GM18873 (cell line): ENCODE measurements at regions not wholly inside any gene's neighbourhood (a gene's known extent, or its start where the extent isn't known, plus 50 kb on each side); places are given as distances from the start of the nearest gene placed in this dataset.
"Not testable (repeated sequence)": the region's sequence is repeated elsewhere in the genome, so short reads cannot be mapped to it uniquely, and the experiment has no call there.

Source experiments
- ATAC-seq: cut with Tn5 transposase; IDR thresholded peaks from one replicate; pipeline ENCODE4 v1.9.1; 2021; ENCODE audit warnings: mild to moderate bottlenecking, moderate library complexity, moderate number of reproducible peaks; ENCODE audit not compliant: unreplicated experiment, low FRiP score

DNA sequence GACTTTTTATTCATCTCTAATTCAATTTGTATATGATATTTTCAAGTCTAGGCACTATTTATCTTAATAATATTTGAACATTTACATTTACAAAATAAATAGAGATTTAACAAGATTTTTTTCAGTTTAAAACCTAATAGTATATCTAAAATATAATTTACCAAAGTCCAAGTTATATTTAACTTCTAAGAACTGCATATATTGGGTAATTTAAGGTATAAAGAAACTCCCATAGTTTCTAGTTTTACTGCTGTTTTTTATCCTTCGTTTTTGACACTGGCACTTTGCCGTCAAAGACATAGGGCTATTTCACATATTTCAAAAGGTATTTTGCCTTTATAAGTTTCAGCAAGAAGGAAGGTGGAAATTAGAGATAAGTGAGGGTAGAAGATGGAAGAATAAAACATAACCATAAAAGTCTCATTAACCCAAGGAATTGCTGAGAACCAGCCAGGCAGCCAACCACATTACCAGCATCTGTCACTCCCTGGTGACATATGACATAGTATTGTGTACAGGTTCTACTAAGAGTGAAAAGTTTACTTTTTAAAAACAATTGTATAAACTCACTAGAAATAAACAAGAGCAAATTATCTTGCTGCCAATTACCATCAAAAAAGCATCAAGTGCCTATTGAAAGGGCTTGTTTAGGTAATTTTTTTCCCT lies 251.5 kb downstream of the NSUN3 start:
- ATAC-seq = no peak

DNA sequence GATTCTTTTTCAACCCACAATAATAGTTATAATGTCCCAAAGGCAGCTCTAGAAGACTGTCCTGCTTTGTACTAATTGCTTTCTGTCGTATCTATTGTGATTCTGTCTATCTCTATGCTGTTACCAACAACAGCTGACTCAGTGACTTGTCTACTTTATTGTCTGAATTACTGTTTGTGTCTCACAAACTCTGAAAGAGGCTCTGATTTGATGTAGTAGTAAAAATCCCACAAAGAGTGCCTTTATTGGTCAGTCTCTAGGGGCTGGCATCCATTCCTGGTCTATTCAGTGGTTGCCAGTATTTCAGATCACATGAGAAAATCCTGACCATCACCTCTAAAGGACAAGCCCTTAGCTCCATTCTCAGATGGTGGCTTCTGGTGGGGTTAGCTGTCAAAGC lies 254.2 kb downstream of the NSUN3 start:
- no peak for ATAC-seq

DNA sequence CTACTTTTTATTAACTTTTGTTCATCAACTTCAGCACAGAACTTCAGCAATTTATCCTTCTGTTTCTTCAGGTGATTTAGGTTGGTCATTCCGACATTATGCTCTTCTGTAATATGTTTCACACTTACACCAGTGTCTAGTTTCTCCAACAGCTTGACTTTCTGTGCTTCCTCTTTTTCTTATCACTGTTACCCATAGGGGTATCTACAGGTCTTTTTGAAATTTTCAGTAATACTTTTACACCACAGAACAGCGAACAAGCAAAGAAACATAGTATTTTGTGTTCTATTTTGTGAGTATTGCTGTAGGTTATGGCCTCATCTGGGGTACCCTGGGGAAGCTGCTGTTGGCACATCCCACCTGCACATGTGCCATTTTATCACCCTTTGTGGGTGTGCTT lies 260.7 kb downstream of the NSUN3 start:
- ATAC-seq = no peak

DNA sequence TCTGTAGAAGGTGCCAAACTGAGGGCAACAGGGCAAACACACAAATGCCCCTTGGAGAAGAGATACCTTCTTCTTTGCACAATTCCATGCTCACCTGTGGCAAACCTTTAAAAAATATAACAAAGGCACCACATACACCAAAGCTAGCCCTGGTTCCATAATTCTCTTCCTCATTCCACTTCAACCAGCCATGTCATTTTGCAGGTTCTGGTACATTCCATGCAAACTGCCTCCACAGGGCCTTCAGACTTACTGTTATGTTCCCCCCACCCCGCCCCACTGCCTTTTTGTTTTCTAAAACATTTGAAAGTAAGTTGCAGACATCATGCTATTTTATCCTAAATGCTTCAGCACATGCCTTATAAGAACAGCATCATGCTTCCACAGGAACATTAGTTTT lies 269.0 kb downstream of the NSUN3 start:
- ATAC-seq = no peak

DNA sequence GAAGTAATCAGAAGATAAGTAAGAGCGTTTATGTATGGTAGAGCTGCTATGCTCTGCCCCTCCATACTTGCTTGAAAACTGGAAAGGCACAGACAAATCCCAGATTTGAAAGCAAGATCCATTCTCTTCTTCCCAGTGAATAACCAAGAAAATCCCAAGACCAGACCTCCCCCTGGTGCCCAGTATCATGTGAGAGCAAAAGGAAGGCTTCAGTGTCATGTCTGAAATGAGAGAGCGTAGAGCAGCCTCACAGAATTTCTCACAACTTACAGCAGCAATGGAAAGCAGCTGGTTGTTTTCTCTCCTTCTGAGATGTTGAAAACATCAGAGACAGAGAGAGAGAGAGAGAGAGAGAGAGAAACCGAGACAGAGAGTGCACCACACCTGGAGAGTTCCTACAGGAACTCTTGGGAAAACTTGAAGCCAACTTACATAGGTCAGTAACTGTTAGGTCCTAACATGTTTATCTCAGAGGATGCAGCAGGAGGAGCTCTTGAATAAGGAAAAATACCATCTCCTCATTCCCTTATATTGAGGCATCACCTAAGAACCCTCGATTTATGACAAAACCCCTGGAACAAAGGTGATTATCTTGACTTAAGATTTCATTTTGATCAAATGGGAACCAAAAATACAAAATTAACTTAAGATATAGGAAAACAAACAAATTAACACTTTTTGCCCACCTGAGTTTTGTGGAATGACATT lies 273.3 kb downstream of the NSUN3 start:
- ATAC-seq = no peak

DNA sequence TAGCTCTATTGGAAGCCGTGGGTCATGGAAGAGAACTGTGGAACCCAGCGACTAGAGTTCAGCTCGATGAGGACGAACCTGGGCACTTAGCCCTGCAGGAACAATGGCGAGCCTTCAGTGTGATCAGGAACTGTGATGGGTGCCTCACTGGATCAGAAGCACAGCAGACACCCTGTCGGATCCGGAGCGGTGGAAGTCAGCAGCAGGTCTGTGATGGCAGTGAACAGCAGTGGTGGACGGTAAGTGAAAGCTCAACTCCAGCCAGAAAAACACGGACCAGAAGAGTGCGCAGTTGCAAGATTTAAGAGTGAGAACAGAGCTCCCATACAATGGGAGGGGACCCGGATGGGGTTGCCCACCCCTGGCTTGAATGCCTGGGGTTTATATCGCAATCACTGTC lies 282.2 kb downstream of the NSUN3 start:
- ATAC-seq = no peak

DNA sequence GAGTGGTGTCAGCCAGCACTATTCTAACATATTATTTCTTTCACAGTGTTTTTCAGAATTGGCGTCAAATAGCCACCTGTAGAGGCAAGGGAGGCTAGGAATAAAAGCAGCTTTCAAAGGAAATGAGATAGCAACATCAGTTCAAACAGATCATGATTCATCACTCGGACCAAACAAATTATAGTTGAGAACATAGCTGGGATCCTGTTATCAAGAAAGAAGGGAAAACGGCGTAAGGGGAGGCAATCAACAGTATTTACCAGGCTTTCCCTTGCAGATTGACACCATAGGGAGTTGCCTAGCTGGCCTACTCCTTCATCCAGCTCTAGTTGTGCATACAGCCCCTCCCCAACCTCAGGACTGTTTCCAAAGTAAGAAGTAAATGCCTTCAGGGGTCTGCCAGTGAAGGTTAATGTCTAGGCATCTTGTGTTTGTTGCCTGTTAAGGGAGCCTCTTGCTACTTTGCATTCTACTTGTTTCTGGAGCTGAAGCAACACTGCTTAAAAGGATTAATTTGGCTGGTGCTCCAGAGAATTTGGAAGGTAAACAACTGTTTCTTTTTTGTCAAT lies 286.5 kb downstream of the NSUN3 start:
- no peak for ATAC-seq

DNA sequence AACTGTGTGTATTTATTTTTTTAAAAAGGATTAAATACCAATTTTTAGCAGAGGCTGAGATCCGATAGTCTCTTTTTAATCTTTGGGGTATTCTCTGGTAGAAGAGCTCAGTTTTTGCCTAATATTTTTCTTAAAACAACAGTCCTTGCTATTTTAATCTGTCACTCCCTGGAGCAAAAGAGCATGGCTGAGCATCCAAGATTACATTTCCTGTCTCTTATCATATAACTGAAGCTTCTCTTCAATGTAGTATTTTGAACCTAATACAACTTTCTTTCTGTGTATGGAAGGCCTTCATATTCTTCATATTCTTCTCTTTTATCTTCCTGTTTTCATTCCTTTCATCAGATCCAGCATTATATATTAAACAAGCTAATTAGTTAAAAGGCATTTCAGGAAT lies 293.7 kb downstream of the NSUN3 start:
- no peak for ATAC-seq

DNA sequence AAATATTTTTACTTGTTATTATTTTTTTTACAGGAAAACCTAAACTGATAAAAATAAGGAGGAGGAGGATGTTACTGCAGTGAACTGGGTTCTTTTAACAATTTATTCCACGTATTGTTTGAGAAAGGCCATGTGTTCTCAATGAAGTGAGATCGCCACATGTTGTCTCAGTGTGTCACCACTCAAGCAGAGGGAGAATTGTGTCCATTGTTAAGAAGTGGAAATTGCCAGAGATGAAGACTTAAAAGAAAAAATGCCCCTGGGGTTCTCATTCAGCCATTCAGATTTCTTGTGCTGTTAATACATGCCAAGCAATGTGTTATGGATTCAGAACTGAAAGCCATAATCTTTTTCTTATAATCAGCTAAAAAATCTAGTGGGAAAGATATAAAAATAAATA lies 297.1 kb downstream of the NSUN3 start:
- ATAC-seq = no peak

DNA sequence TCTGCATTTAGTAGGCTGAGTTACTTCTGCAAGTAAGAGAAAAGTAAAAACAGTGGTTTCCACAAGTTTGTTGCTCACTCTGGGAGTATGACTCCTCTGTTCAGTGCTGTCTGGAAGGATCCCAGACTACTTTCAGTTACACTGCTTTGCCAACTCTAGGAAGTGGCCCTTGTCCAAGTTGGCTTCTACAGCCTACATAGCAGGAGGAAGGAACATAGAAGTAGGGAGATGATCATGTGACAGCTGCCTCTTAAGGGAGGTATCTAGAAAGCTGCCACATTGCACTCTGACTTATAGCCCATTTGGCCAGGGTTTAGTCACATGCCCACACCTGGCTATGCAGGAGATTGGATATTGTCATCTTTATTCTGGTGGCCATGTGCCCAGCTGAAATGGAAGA lies 298.1 kb downstream of the NSUN3 start:
- ATAC-seq = no peak

DNA sequence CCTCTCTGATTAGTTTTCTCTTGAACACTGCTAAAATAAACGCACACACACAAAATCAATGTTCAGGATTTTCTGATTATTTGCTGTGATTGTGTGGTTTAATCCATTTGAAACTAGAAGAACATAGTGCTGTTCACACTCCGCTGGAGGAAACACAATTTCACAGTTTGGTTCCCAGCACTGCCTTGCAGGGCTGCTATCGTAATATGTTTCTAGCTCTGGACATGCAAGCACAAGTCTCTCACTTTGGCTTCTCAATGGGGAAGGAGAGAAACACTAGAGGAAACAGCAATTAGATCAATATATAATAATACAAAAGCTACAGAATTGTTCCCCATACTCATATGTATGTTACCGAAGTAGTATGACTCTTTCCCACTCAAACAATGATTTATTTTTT lies 299.5 kb downstream of the NSUN3 start:
- ATAC-seq = no peak

DNA sequence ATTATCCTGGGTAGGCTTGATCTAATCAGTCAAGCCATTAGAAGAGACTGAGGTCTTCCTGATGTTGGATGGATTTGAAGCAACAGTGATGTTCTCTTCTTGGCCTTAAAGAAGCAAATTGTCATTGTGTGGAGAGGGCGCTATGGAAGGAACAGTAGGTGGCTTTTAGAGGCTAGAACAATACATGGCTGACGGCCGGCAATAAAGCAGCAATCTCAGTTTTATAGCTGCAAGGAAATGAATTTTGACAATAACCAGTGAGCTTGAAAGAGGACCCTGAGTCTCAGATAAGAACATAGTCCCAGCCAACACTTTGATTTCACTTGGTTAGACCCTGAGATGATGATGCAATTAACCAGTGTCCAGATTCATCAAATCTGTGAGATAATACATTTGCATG lies 302.1 kb downstream of the NSUN3 start:
- ATAC-seq = no peak

DNA sequence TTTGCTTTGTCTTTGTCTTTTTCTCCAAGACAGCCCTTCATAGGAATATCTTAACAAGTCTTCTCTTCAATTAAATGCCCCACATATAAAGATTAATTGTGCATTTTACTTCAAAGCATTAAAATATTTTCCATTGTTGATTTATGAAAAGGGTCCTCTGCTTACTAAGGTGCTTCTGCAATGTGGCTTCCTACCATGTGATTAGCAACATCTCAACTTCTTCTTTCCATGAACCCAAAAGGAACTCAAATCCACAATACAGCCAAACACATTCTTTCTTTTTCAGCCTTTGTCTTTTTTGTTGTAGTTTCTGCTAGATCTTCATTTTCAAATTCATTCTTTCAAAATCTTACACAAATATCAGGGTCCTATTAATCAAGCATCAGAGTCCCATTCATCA lies 309.2 kb downstream of the NSUN3 start:
- ATAC-seq = no peak

DNA sequence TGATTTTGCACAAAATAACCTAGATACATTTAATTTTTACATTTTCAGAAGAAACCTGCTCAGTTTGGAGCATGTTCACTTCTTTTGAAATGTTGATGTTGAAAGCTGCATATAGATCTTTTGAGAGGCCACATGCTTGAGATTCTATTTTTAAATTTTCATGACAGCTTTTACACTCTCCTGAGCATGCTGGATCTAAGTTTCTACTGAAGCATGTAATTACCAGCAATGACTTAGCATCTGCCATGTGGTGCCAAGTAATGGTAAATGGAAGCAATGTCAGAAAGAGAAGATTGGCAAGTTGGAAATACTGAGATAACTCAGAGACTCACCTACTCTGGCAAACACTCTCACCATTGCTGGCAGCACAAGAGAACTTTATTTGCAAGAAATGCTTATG lies 310.6 kb downstream of the NSUN3 start:
- no peak for ATAC-seq

DNA sequence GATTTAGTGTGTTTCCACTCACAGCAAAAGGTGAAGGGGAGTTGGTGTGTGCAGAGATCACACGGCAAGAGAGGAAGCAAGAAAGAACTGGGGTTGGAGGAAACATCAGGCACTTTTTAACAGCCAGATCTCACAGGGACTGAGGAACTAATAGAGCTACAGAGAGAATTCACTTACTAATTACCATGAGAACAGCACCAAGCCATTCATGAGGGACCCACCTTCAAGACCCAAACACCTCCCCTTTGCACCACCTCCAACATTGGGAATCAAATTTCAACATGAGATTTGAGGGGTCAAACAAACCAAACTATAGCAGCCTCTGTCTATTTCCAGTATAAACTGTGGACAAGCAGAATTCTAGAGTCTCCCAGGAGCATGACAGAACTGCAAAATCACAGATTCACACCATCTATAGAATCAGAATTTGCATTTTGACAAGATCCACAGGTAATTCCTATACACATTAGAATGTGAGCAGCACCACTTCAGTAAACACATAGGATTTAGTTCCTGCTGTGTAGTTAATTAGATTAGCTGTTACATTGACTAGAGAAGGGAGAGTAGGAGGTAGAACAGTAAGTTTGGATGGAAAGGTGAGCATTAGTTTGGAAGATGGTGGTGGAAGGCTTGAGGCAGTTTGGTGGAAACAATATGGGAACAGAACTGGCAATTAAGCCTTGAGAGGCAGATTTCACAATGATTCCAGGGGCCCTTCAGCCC lies 311.7 kb downstream of the NSUN3 start:
- ATAC-seq = no peak

DNA sequence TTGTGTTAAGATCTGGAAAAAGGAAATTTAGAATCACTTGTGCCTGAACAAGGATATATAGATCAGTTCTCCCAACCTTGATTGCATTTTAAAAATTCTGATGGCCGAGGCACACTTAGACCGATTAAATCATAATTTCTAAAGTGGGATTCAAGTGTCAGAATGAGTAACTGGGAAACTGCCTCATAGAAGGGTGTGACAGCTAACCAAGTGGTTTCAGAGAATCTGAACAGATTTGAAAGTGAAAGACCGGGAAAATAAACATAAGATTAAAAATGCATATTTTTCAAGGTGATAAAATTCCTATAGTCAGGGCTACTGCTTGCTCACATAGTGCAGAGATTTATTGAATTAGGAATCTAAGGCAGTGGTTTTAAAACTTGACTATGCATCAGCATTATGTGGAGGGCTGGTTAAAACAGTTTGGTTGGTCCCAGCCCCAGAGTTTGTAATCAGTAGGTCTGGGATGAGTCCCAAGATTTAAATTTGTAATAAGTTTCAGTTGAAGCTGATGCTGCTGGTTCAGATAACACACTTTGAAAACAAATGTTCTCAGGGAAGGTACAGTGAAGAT lies 314.3 kb downstream of the NSUN3 start:
- not testable (repeated sequence) for ATAC-seq

DNA sequence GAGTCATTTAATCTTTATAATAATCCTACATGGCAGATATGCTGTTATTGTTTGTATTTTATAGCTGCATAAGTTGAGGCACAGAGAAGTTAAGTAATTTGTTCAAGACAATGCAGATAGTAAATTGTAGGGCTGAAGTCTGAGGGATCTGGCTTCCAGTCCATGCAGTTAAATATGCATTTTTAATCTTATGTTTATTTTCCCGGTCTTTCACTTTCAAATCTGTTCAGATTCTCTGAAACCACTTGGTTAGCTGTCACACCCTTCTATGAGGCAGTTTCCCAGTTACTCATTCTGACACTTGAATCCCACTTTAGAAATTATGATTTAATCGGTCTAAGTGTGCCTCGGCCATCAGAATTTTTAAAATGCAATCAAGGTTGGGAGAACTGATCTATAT lies 315.0 kb downstream of the NSUN3 start:
- ATAC-seq = not testable (repeated sequence)

DNA sequence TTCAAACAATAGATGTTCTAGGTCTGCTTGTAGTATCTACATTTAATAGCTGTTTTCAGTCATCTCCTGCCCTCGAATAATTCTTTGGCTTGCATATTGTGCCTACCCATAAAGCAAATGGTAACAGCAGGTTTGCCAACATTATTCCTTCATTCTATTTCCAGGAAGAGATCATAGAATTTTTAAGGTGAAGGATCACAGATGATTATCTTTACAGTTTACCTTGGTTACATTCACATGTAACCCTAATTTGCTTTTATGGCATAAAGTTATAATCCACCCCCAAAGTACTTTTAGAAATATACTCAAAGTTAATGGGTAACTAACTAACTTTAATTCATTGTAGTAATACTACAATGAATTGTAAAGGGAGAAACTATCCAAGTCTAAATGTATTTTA lies 315.5 kb downstream of the NSUN3 start:
- ATAC-seq = no peak

DNA sequence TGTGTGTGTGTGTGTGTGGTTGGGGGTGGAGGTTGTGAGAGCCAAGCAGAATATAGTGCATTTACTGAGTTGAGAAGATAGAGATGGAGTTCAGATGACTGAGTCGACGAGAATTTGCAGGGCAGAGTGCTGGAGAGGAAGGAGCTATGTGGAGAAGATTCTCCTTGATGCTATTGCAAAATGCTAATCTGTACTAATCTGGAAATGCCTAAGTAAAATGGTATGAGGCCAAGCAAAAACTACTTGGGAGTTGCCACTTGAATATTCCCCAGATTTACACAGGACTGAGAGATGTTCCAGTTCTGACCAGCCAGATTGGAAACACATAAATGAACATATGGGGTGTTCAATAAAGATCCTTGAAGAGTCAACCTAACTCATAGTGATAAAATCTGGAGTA lies 316.4 kb downstream of the NSUN3 start:
- ATAC-seq = no peak

DNA sequence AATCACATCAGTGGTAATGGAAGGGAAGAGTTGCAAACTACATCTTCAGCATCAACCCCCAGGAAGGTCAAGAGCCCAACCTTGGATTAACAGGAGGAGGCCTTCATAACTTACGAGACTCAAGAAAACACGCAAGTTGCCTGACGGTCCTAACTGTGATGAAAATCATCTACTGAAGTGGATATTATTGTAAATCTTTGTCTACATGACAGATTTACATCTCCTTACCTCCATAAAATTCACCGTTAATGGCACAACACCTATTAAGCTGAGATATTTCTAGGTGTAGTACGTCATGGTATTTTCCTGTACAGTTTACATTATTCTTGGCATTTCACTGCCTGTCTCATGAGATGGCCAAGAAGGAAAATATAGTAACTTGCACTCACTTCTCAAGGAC lies 332.0 kb downstream of the NSUN3 start:
- no peak for ATAC-seq

DNA sequence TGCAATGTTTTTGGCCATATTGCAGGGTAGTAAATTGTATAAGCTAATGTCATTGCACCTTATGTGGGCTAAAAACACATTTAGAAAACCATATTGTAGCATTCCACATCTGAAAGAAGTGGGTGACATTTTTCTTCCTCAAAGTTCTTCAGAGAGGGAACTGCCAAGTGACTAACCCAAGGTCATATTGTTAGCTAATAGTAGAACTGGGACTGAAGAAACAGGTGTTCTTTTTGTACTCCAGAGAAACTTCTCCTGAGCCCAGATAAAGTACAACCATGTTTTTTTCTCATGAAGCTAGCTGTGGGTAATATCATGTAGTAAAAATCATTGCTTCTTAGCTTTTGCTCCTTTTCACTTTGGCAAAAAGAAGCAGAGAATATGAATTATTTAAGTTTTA lies 333.0 kb downstream of the NSUN3 start:
- ATAC-seq = no peak
